ENCODE measurements at regions not wholly inside any gene's neighbourhood (a gene's known extent, or its start where the extent isn't known, plus 50 kb on each side); places are given as distances from the start of the nearest gene placed in this dataset.

DNA sequence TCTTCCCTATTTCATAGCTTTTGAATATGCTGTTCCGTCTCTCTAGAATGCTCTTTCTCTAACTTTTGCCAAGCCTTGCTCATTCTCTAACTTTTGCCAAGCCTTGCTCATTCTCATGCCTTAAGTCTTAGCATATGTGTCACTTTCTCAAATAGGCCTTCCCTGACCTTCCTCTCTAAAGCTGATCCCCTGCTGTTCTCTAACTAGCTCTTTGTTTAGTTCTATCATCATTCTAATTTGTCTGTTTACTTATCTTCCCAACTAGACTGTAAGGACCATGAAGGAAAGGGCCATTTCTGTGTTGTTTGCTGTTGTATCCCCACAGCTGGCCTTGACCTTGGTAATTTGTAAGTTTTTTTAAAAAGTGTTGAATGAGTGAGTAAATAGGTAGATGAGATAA, 71.1 kb downstream of the ZNF641 start:
- TF ChIP-seq POLR2A (IDR thresholded peaks at IDR 0.05; ENCODE audit: low read length) = no peak
- TF ChIP-seq HDAC2 (IDR thresholded peaks at IDR 0.05) = no peak

All from A549 (cell line).